ENCODE measurements at regions not wholly inside any gene's neighbourhood (a gene's known extent, or its start where the extent isn't known, plus 50 kb on each side); places are given as distances from the start of the nearest gene placed in this dataset.
"Not testable (repeated sequence)": the region's sequence is repeated elsewhere in the genome, so short reads cannot be mapped to it uniquely, and the experiment has no call there.

GRCh38 chr17:20902496-20902895 is 140.3 kb downstream of the USP22 start:
- not testable (repeated sequence) for DNase-seq (ENCODE audit: low read depth, low spot score)

GRCh38 chr17:20903549-20903948 is 139.3 kb downstream of the USP22 start:
- DNase-seq (ENCODE audit: low read depth, low spot score) = not testable (repeated sequence)

- peak; percentile 32 for DNase-seq (ENCODE audit: low read depth, low spot score)
These were observed 134.2 kb downstream of the USP22 start for GRCh38 chr17:20908313-20909267.

DNA sequence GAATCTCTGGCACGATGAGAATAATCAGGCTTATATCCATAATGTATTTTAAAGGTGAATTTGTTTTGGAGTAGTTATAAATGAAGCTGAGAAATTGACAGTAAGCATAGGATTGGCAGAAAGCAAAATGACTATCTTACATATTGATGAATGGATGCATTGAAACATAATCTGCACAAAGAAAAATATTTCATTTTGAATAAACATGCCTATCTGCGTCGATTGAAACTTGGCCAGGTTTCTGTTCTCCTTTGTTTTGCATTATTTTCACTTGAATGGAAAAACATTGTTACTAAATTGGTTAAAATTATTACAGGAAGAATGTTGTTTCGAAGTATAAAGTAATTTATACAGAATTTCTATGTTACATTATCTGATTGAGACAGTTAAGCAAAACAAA is 128.2 kb downstream of the USP22 start:
- no peak for DNase-seq (ENCODE audit: low read depth, low spot score)

DNA sequence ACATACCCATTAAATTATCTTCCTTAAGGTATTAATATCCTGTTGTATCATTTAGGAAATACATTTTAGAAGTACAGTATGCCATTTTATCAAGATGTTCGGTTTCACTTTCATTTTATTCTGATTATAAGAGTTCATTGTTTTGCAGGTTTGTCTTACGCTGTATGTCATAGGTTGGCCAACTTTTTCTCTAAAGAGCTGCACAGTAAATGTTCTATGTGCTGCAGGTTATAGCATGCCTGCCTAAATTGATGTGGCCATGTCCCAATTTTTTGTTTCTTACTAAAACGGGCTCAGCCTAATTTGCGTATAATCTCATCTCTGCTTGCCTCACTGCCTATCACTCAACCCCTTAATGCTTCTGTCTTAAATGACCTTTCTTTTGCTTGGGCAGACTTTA is 126.4 kb downstream of the USP22 start:
- no peak for DNase-seq (ENCODE audit: low read depth, low spot score)

DNA sequence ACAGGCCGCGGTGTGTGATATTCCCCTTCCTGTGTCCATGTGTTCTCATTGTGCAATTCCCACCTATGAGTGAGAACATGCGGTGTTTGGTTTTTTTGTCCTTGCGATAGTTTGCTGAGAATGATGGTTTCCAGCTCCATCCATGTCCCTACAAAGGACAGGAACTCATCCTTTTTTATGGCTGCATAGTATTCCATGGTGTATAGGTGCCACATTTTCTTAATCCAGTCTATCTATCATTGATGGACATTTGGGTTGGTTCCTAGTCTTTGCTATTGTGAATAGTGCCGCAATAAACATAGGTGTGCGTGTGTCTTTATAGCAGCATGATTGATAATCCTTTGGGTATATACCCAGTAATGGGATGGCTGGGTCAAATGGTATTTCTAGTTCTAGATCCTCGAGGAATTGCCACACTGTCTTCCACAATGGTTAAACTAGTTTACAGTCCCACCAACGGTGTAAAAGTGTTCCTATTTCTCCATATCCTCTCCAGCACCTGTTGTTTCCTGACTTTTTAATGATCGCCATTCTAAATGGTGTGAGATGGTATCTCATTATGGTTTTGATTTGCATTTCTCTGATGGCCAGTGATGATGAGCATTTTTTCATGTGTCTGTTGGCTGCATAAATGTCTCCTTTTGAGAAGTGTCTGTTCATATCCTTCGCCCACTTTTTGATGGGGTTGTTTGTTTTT is 125.1 kb downstream of the USP22 start:
- not testable (repeated sequence) for DNase-seq (ENCODE audit: low read depth, low spot score)

DNA sequence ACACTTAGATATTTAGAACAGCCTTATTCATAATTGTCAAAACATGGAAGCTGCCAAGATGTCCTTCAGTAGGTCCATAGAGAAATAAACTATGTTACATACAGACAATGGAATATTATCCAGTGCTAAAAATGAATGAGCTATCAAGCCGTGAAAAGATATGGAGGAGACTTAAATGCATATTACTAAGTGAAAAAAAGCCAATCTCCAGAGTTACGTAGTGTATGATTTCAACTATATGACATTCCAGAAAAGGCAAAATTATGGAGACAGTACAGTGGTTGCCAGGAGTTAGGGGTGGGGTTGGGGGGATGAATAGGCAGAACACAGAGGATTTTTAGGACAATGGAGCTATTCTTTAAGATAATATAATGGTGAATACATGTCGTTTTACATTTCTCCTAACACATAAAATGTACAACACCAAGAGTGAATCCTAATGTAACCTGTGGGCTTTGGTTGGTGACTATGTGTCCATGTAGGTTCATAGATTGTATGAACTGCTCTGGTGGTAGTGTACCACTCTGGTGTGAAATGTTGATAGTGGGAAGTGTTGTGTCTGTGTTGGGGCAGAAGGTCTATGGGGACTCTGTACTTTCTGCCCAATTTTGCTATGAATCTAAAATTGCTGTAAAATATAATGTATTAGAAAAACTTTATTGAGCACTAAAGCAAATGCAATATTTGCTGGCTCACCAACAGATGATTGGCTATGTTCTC is 122.6 kb downstream of the USP22 start:
- no peak for DNase-seq (ENCODE audit: low read depth, low spot score)

GRCh38 chr17:20920815-20921199 is 122.0 kb downstream of the USP22 start:
- DNase-seq (ENCODE audit: low read depth, low spot score) = no peak

GRCh38 chr17:20922128-20922670 is 120.6 kb downstream of the USP22 start:
- DNase-seq (ENCODE audit: low read depth, low spot score) = no peak

- no peak for DNase-seq (ENCODE audit: low read depth, low spot score)
These were observed 118.5 kb downstream of the USP22 start for GRCh38 chr17:20924306-20924705.

- no peak for DNase-seq (ENCODE audit: low read depth, low spot score)
These were observed 117.7 kb downstream of the USP22 start for GRCh38 chr17:20925091-20925490.

DNA sequence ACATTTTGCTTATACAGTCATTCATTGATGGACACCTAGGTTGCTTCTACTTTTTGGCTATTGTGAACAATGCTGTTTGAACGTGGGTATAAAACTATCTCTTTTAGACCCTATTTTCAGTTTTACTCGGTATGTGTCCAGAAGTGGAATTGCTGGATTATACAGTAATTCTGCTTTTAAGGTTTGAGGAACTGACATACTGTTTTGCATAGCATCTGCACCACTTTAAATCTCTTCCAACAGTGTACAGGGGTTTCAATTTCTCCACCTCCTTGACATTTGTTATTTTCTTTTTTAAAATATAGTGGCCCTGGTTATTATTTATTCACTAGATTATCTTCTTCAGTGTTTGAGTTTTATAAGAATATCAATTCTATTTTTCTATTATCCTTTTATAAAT is 116.9 kb downstream of the USP22 start:
- no peak for DNase-seq (ENCODE audit: low read depth, low spot score)

DNA sequence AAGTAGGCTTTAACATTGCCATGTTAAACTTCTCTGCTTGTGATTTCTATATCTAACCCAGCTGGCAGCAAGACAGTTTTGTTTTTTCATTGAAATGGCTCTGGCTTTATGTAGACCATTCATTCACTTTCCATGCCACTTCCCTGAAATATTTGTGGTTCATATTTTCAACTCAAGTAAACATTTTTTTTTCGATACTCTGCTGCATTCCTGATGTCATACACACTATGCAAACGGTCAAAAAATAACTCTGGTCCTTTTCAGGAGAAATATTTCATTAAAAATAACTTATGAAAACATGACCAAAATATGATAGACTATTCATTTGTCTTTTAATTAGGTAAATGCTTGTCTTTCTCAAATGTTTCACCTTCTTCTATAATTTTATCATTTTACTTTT is 116.3 kb downstream of the USP22 start:
- no peak for DNase-seq (ENCODE audit: low read depth, low spot score)

GRCh38 chr17:20927308-20927977 is 115.4 kb downstream of the USP22 start:
- DNase-seq (ENCODE audit: low read depth, low spot score) = no peak

DNA sequence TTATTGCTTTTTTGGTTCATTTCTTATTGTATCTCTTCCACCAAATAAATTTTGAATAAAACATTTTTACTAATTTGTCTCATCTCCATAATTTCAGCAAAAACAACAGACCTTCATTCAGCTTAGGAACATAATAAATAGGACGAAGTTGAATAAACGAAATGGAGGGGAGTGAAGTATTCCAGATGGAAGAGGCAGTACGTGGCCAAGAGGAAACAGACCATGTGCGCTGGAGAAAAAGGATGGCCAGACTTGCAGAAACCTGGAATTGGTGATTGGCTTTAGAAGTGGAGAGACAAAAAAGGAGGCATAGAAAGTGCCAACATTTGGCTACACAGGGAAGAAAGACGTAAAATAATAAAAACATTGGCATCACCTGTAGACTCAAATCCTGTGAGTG is 113.5 kb downstream of the USP22 start:
- no peak for DNase-seq (ENCODE audit: low read depth, low spot score)

DNA sequence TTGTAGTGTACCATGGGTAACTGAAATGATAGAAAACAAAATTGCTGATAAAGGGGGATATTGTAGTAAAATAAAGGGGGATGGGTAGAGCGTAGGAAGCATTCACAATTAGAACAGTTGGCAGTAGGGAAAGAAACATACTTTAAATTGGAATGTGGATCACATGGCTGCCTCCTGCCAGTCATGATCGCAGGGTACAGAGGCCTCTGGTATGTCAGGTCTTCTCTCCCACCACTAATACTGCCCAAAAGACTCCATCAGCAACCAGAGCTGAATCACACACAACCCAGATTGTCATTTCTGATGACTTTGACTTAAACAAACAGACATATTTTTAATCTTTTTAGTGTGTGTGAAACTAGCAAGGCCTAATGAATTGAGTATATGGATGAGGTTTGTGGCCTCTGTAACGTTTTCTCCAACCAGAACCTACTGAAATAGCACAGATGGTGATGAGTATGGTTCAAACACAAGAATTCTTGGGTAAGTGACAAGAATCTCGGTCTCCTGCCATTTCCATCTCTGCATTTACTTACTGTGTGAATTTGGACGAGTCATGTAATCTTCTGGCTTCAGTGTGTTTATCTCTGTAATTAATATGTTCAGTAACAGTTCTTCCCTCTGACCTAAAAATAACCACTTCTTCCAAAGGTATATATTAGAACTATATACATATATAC is 112.6 kb downstream of the USP22 start:
- DNase-seq (ENCODE audit: low read depth, low spot score) = no peak

- not testable (repeated sequence) for DNase-seq (ENCODE audit: low read depth, low spot score)
These were observed 109.8 kb downstream of the USP22 start for GRCh38 chr17:20933040-20933439.

DNA sequence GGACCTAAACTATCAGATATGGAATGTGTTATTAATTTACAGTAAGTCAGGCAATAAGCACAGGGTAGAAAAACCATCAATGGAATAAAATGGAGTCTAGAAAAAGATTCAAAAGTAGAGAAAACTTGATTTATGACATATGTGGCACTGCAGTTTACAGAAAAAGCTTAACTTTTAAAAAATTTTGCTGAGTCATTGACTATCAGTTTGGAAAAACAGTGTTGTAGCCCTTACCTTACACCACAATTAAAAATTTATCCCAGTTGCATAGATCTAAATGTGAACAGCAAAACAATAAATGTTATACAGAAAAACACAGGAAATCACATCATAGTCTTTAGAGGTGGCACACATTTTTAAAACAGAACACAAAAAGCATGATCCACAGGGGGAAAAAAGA is 108.5 kb downstream of the USP22 start:
- no peak for DNase-seq (ENCODE audit: low read depth, low spot score)

DNA sequence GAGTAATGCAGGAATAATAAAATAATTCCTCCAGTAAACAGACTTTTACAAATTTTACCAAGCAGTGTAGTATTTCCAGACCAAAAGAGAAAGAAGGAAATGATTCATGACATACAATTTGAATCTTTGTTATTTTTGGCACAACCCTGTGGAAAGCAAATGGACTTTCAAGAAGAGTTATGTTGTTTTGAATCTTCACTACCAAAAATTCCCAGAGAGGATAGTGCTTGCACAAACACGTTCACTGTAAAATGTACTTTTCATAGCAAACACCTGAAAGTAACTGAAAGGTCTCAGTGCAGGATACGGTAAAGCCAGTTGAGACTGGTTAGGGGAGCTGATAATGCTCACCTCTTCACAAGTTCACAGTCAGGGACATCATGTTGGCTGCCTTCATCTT is 107.1 kb downstream of the USP22 start:
- DNase-seq (ENCODE audit: low read depth, low spot score) = no peak

- DNase-seq (ENCODE audit: low read depth, low spot score) = no peak
These were observed 104.6 kb downstream of the USP22 start for GRCh38 chr17:20938244-20938643.
